Muscle of leg (tissue), 3 donors: ENCODE measurements at regions not wholly inside any gene's neighbourhood (a gene's known extent, or its start where the extent isn't known, plus 50 kb on each side); places are given as distances from the start of the nearest gene placed in this dataset.

Experiments
- DNase-seq: peaks from one replicate; pipeline ENCODE4 v3.0.0; 2013
- H3K27ac ChIP-seq: one replicate; pipeline ENCODE4 v1.5.1; 2013; ENCODE audit warnings: mild to moderate bottlenecking, low read length, control low read depth
- H3K27me3 ChIP-seq: one replicate; pipeline ENCODE4 v1.6.1; 2013; ENCODE audit warnings: low read length; ENCODE audit not compliant: control insufficient read depth, insufficient read depth
- H3K36me3 ChIP-seq: one replicate; pipeline ENCODE4 v1.6.1; 2013; ENCODE audit warnings: low read length; ENCODE audit not compliant: control insufficient read depth, insufficient read depth
- H3K4me1 ChIP-seq: one replicate; pipeline ENCODE4 v1.6.1; 2013; ENCODE audit warnings: low read length; ENCODE audit not compliant: control insufficient read depth, insufficient read depth
- H3K4me3 ChIP-seq: one replicate; pipeline ENCODE4 v1.5.1; 2013; ENCODE audit warnings: low read length, control low read depth
- H3K9me3 ChIP-seq: replicated peaks from 2 replicates; pipeline ENCODE4 v1.6.1; 2013; ENCODE audit warnings: low read depth, low read length; ENCODE audit not compliant: control insufficient read depth
- WGBS: methylation state at CpG from one replicate; pipeline ENCODE4 v1.1.5; 2013; ENCODE audit warnings: missing lambda C conversion rate; ENCODE audit not compliant: insufficient coverage; 5-methylcytosine and 5-hydroxymethylcytosine counted together

DNA sequence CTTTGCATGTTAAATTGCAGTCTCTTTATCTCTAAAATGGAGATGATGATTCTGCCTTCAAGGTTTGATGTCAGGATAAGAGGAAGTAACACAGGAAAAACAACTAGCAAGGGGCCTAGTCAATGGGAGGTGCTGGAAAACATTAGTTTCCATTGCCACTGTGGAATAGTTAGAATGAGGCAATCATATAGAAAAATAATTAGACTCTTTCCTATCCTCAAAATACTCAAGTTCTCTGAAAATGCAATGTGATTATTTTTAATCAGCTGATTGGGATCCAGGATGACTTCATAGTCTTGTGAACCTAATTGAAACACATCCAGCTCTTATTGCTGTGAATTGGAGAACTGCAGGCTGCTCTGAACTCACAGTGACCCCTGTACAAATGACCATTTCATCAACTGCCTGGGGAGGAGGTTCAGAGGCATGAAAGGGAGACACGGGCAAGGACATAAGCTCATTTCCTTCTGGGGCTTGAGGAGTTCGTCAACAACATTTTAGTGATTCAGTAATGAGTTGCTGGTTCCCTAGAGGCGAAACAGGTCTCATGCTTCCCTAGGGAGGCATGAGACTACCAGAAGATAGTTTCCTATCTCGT, 422.5 kb downstream of the LPIN1 start:
- Histone ChIP-seq H3K36me3 (no peaks in the 10 kb centered on the region), H3K27me3 (no peaks in the 10 kb centered on the region), H3K27ac (peak overlapping the region; percentile 73), H3K4me1 (peaks cover 31% of the 10 kb centered on the region), H3K9me3 (no peaks in the 10 kb centered on the region), H3K4me3 (no peak overlapping the region)
- peak; percentile 91 for DNase-seq
- WGBS, result 100% methylated on average over 1 of the region's 4 CpGs

DNA sequence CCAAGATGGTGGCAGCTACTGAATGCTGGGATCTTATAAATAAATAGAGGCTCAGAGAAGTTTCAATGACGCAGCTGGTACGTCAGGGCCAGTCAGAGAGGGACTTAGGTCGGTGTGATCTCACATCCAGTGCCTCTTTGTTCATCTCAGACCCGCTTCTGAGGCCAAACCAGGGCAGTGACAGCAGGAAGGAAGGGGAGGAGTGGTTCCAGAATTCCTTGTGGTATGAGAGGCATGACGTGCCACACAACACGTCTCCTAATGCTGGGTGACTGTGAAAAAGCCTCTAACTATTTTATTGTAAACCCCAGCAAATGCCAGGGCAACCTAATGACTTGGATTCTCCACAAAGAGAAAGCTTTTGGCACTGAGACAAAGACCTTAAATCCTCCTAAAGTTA, 423.3 kb downstream of the LPIN1 start:
- Histone ChIP-seq H3K4me3 (no peak overlapping the region), H3K4me1 (peaks cover 31% of the 10 kb centered on the region), H3K27ac (peak overlapping the region; percentile 17), H3K36me3 (no peaks in the 10 kb centered on the region), H3K9me3 (no peaks in the 10 kb centered on the region), H3K27me3 (no peaks in the 10 kb centered on the region)
- DNase-seq, result peak; percentile 84
- WGBS, result 51% methylated on average over 4 of the region's 6 CpGs

DNA sequence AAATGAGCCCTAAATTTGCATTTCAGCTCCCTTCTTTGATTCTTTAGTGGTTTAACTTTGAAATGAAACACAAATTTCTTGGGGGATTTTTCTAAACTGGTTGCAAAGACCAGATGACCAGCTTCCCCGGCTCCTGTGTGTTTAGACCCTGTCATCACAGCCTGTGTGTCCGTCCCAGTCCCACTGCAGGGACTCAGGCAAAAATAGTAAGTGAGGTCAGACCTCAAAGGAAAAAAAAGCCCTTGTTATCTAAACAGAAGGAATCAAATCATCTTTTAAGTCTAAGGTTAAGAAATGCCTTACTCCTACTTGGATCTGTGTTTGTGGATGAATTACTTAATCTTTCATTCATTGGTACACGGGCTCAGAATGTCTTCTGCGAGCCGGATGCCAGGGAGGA, 423.7 kb downstream of the LPIN1 start:
- peaks cover 31% of the 10 kb centered on the region for H3K4me1 ChIP-seq
- no peaks in the 10 kb centered on the region for H3K27me3 ChIP-seq
- H3K27ac ChIP-seq, result peak overlapping the region; percentile 17
- no peaks in the 10 kb centered on the region for H3K36me3 ChIP-seq
- no peaks in the 10 kb centered on the region for H3K9me3 ChIP-seq
- DNase-seq, result no peak
- 80% methylated on average over 3 of the region's 5 CpGs for WGBS
- H3K4me3 ChIP-seq, result no peak overlapping the region

DNA sequence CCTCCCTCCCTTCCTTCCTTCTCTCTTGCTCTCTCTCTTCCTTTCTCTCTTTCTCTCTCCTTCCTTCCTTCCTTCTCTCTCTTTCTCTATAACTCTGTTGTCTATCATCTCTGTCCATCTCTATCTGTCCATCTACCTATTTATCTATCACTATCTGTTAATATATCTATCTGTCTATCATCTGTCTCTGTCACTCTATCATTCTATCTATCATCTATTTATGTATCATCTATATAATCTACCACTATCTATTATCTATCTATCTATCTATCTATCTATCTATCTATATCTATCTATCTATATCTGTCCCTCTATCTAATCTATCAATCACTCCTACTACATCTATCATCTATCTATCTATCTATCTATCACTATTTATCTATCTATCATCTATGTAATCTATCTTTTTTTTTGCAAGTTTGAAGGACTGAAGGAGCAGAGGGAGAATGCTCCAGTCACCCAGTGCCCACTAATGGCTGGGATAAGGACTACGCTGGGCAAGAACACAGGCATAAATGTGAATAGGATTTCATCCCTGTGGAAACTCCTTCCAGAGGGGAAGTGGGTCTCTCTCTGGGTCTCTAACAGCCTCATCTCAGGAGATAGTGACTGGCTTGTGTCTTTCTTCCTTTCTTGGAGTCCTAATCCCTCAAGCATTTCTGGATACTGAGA, 427.0 kb downstream of the LPIN1 start:
- 100% methylated on average over 1 of the region's 1 CpG for WGBS
- Histone ChIP-seq H3K4me1 (peaks cover 45% of the 10 kb centered on the region), H3K4me3 (no peak overlapping the region), H3K27me3 (no peaks in the 10 kb centered on the region), H3K36me3 (no peaks in the 10 kb centered on the region), H3K9me3 (no peaks in the 10 kb centered on the region), H3K27ac (no peak overlapping the region)
- no peak for DNase-seq

DNA sequence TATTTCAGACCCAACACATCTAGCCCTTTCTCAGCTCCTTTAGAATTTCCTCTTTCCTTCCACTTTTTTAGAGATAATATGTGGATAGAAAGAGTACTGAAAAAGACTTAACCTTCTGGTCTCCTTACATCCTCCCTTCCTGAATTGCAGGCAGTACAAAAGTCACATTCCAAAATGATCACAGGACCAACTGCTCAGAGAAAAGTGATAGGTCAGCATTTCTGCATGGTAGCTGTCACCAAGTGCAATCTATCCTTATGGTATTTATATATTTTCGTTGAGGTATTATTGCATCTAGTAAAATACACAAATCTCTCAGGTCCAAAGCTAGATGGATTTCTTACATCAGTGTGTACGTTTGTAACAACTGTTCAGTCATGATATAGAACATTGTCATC, 427.5 kb downstream of the LPIN1 start:
- no CpG with 5 or more reads among the region's 2 CpGs for WGBS
- Histone ChIP-seq H3K9me3 (no peaks in the 10 kb centered on the region), H3K27me3 (no peaks in the 10 kb centered on the region), H3K27ac (no peak overlapping the region), H3K36me3 (no peaks in the 10 kb centered on the region), H3K4me1 (peaks cover 46% of the 10 kb centered on the region), H3K4me3 (no peak overlapping the region)
- no peak for DNase-seq

DNA sequence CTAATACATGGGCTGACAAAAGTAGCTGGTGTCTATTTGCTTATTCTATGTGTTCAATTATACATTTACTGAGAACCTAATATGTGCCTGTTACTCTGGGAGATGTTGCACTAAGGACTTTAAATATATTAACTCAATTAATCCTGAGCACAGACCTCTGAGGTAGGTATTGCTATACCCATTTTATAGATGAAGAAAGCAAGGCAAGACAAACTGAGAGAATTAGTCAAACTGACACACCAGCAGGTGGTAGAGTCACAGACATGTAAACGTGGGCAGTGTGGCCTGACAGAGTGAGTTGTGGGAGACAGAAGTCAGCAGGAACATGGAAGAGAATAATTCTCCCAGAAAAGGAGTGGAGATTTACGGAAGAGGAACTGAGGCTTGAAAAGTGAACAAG, 428.9 kb downstream of the LPIN1 start:
- no peaks in the 10 kb centered on the region for H3K36me3 ChIP-seq
- no peaks in the 10 kb centered on the region for H3K9me3 ChIP-seq
- no peaks in the 10 kb centered on the region for H3K27me3 ChIP-seq
- 97% methylated on average over 2 of the region's 2 CpGs for WGBS
- no peak overlapping the region for H3K27ac ChIP-seq
- no peak overlapping the region for H3K4me3 ChIP-seq
- no peak for DNase-seq
- H3K4me1 ChIP-seq, result peaks cover 37% of the 10 kb centered on the region

DNA sequence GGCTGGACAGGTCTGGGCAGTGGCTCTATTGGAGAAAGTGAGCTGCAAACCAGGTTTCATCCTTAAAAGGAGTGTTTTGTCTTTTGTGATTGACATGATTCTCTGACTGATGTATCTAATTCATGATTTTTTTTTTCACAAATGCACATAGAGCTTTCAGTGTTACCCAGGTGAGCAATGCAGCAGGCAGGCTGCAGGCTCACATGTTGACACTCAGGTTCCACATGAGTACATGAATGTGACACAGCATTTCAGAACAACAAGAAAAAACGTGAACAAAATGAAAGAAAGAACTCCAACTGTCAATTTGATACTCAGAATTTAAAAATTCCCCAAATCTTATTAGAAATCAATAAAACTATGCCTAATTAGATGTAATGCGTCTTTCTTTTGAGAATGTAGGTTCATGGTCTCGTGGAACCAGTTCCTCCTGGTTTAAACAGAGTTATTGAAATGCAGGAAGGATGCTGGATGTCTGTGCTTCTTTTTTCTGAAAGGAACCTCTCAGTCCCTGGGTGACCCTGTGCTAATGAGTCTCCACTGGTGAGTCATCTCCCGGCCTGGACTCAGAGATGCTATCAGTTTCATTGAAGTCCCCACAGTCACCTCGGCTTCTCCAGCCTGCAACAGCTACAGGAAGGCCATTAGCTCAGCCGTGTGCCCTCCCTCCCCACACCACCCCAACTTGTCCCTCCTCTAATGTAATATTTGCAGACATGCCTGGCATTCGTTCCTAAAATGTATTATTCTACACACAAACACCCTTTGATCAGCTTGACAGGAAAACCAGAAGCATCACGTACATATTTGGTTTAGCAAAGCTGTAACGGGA, 430.4 kb downstream of the LPIN1 start:
- 0% methylated on average over 5 of the region's 9 CpGs for WGBS
- H3K27me3 ChIP-seq, result no peaks in the 10 kb centered on the region

DNA sequence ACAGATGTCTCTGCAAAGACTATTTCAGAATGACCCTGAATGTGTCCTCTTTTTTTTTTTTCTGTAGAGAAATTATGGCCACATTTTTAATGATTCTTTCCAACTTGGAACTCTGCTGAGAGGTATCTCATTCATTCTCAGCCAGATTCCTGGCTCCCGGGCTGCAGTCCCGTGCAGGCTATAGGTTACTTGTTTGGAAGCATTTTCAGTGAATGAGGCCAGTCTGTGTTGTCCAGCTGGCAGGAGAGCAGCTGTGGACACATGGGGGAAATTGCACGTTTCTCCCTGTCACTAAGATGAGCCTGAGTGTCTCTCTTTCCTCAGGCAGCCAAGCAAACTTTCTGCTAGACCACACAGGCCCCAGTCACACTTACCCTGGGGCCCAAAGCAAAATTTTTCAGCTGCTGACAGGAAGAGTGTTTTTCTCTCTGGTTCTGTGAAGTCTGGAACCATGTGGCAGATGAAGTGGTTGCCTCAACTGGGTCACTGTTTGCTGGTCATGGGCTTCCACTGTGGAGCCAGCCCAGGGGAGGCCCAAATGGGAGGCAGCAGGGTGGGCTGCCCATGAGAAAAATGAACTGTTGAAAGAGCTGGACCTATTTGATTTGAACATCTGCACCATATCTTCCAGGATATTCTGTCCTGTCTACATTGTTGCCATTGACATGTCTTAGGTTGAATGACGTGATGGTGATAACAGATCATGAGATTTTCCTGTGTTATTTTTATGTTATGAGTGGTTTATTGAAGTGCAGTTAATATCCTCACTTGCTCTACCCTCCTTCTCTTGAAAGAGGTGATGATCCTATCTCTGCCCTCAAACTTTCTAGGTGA, 431.2 kb downstream of the LPIN1 start:
- Histone ChIP-seq H3K27me3 (no peaks in the 10 kb centered on the region), H3K4me1 (peaks cover 35% of the 10 kb centered on the region), H3K4me3 (no peak overlapping the region), H3K27ac (peak overlapping the region; percentile 68), H3K36me3 (no peaks in the 10 kb centered on the region), H3K9me3 (no peaks in the 10 kb centered on the region)
- 0% methylated on average over 1 of the region's 4 CpGs for WGBS
- peak; percentile 98 for DNase-seq

More for the DNA sequence above, 430.4 kb downstream of the LPIN1 start:
- Histone ChIP-seq H3K9me3 (no peaks in the 10 kb centered on the region), H3K4me1 (peaks cover 35% of the 10 kb centered on the region), H3K4me3 (no peak overlapping the region), H3K36me3 (no peaks in the 10 kb centered on the region), H3K27ac (peak overlapping the region; percentile 68)
- no peak for DNase-seq

DNA sequence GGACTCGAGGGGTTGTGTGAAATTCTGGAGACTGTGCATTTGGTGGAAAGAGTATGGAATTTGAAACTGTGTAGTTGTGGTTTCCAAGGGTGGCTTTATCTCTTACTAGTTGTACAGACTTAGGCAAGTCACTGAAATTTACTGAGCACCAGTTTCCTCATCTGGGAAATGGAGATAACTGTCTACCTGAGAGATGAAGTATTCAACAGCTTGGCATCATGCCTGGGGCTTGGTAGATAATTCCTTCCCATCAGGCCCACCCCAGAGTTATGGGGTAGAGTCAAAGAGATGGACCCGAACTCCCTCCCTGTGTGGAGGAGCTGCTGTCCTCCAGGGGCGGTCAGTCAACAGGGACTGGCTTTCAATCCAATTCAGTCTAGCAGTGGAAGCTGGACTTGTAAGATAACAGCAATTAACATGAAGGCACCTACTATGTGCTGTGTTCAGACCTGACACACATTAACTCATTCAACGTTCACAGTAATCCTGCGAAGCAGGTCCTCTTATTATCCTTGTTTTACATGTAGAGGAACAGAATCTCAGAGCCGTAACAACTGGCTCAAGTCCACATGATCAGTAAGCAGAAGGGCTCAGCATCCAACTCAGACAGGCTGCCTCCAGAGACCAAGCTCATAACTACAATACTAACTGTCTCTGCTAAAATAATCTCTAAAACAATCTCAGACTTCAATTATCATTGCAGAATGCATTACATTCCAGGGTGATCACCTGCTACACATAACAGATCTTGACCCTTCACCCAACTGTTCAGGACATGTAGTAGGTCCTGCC, 432.1 kb downstream of the LPIN1 start:
- H3K4me1 ChIP-seq, result peaks cover 35% of the 10 kb centered on the region
- DNase-seq, result peak; percentile 76
- H3K36me3 ChIP-seq, result no peaks in the 10 kb centered on the region
- H3K27me3 ChIP-seq, result no peaks in the 10 kb centered on the region
- H3K27ac ChIP-seq, result no peak overlapping the region
- 72% methylated on average over 3 of the region's 6 CpGs for WGBS
- H3K9me3 ChIP-seq, result no peaks in the 10 kb centered on the region
- no peak overlapping the region for H3K4me3 ChIP-seq
